ENCODE measurements at regions not wholly inside any gene's neighbourhood (a gene's known extent, or its start where the extent isn't known, plus 50 kb on each side); places are given as distances from the start of the nearest gene placed in this dataset.

GRCh38 chr5:158463938-158464337 is 605.0 kb upstream of the CLINT1 start:
- no peak overlapping the region for H3K4me2 ChIP-seq (ENCODE audit: low read depth, low read length)
- H3K27ac ChIP-seq (ENCODE audit: low read length) = no peak overlapping the region
- no peak overlapping the region for H3K9ac ChIP-seq (ENCODE audit: low read length)
- H3K36me3 ChIP-seq (replicated peaks; ENCODE audit: insufficient read depth, low read length) = no peaks in the 10 kb centered on the region
- no peak for DNase-seq
- H2AFZ ChIP-seq (ENCODE audit: low read length) = no peak overlapping the region
- no peaks in the 10 kb centered on the region for H4K20me1 ChIP-seq (ENCODE audit: insufficient read depth, low read length)
- no peaks in the 10 kb centered on the region for H3K9me3 ChIP-seq (replicated peaks; ENCODE audit: insufficient read depth, low read length)
- no peaks in the 10 kb centered on the region for H3F3A ChIP-seq (ENCODE audit: insufficient read depth, low read length)
- no peaks in the 10 kb centered on the region for H3K9me2 ChIP-seq (replicated peaks; ENCODE audit: insufficient read depth, low read length)
- H3K4me3 ChIP-seq (ENCODE audit: low read length) = no peak overlapping the region
- H3K79me2 ChIP-seq (ENCODE audit: low read length) = no peaks in the 10 kb centered on the region
- H3K27me3 ChIP-seq (replicated peaks; ENCODE audit: insufficient read depth, low read length) = no peaks in the 10 kb centered on the region
- no peak for TF ChIP-seq EZH2 (optimal IDR thresholded peaks at IDR 0.05; ENCODE audit: low read depth, low read length)
- no peak for TF ChIP-seq CTCF (IDR thresholded peaks at IDR 0.05; ENCODE audit: low read length)
- no peak for TF ChIP-seq EZH2phosphoT487 (IDR thresholded peaks at IDR 0.05; ENCODE audit: low read length)
- no peaks in the 10 kb centered on the region for H3K4me1 ChIP-seq (ENCODE audit: low read length)

- Histone ChIP-seq H3K36me3 (replicated peaks; ENCODE audit: insufficient read depth, low read length) (no peaks in the 10 kb centered on the region), H3K9me3 (replicated peaks; ENCODE audit: insufficient read depth, low read length) (no peaks in the 10 kb centered on the region), H3K9ac (ENCODE audit: low read length) (no peak overlapping the region), H3K4me2 (ENCODE audit: low read depth, low read length) (no peak overlapping the region), H3K79me2 (ENCODE audit: low read length) (no peaks in the 10 kb centered on the region), H3K4me1 (ENCODE audit: low read length) (no peaks in the 10 kb centered on the region), H3K9me2 (replicated peaks; ENCODE audit: insufficient read depth, low read length) (no peaks in the 10 kb centered on the region), H3F3A (ENCODE audit: insufficient read depth, low read length) (no peaks in the 10 kb centered on the region), H3K27ac (ENCODE audit: low read length) (no peak overlapping the region), H3K4me3 (ENCODE audit: low read length) (no peak overlapping the region), H4K20me1 (ENCODE audit: insufficient read depth, low read length) (no peaks in the 10 kb centered on the region), H2AFZ (ENCODE audit: low read length) (no peak overlapping the region), H3K27me3 (replicated peaks; ENCODE audit: insufficient read depth, low read length) (no peaks in the 10 kb centered on the region)
- no peak for DNase-seq
- no peak for TF ChIP-seq EZH2 (optimal IDR thresholded peaks at IDR 0.05; ENCODE audit: low read depth, low read length)
- no peak for TF ChIP-seq EZH2phosphoT487 (IDR thresholded peaks at IDR 0.05; ENCODE audit: low read length)
- TF ChIP-seq CTCF (IDR thresholded peaks at IDR 0.05; ENCODE audit: low read length) = no peak
Observed at GRCh38 chr5:158463188-158463587, 604.2 kb upstream of the CLINT1 start.

- Histone ChIP-seq H3K9ac (ENCODE audit: low read length) (no peak overlapping the region), H3K9me2 (replicated peaks; ENCODE audit: insufficient read depth, low read length) (no peaks in the 10 kb centered on the region), H3K4me2 (ENCODE audit: low read depth, low read length) (no peak overlapping the region), H4K20me1 (ENCODE audit: insufficient read depth, low read length) (no peaks in the 10 kb centered on the region), H3K4me3 (ENCODE audit: low read length) (no peak overlapping the region), H3K4me1 (ENCODE audit: low read length) (no peaks in the 10 kb centered on the region), H3K9me3 (replicated peaks; ENCODE audit: insufficient read depth, low read length) (no peaks in the 10 kb centered on the region), H3K27me3 (replicated peaks; ENCODE audit: insufficient read depth, low read length) (no peaks in the 10 kb centered on the region), H3K36me3 (replicated peaks; ENCODE audit: insufficient read depth, low read length) (no peaks in the 10 kb centered on the region), H3F3A (ENCODE audit: insufficient read depth, low read length) (no peaks in the 10 kb centered on the region), H3K27ac (ENCODE audit: low read length) (no peak overlapping the region), H2AFZ (ENCODE audit: low read length) (no peak overlapping the region), H3K79me2 (ENCODE audit: low read length) (no peaks in the 10 kb centered on the region)
- no peak for DNase-seq
- TF ChIP-seq EZH2phosphoT487 (IDR thresholded peaks at IDR 0.05; ENCODE audit: low read length) (no peak), EZH2 (optimal IDR thresholded peaks at IDR 0.05; ENCODE audit: low read depth, low read length) (no peak), CTCF (IDR thresholded peaks at IDR 0.05; ENCODE audit: low read length) (no peak)
Observed at GRCh38 chr5:158462349-158463114, 603.6 kb upstream of the CLINT1 start.

Measured in MM.1S (cell line).